Cardiac fibroblast (primary cell): ENCODE measurements at regions not wholly inside any gene's neighbourhood (a gene's known extent, or its start where the extent isn't known, plus 50 kb on each side); places are given as distances from the start of the nearest gene placed in this dataset.
A peak's percentile ranks its signal among the peaks of the same experiment; 100 is the strongest.

Experiments
- DNase-seq, 2 donors: peaks; one replicate each; pipeline versions ENCODE4 v3.0.0 to v3.0.0-alpha.2; 2010; ENCODE audit warnings: low read depth in 2 of 2
- H3K4me3 ChIP-seq, 2 donors: replicated peaks in 1 of 2; 1 replicate in 1 of 2; 2 replicates in 1 of 2; pipeline ENCODE4 v1.5.1; 2011; ENCODE audit warnings: low read depth in 2 of 2, low read length in 2 of 2, mild to moderate bottlenecking in 2 of 2, moderate library complexity in 1 of 2
- CTCF ChIP-seq: IDR thresholded peaks from one replicate; pipeline ENCODE4 v1.5.1; 2011; ENCODE audit warnings: low read depth, mild to moderate bottlenecking, low read length, inconsistent platforms

- H3K4me3 ChIP-seq = no peak overlapping the region
- DNase-seq = peak; percentile 31 to 63
- no peak for TF ChIP-seq CTCF
Observed at GRCh38 chr15:96121086-96121920, 209.2 kb upstream of the NR2F2 start.

GRCh38 chr15:96122077-96123027, 208.1 kb upstream of the NR2F2 start:
- H3K4me3 ChIP-seq = no peak overlapping the region
- DNase-seq = peak in 1 of 2 donors; percentile 31
- no peak for TF ChIP-seq CTCF

GRCh38 chr15:96123028-96123400, 207.5 kb upstream of the NR2F2 start:
- TF ChIP-seq CTCF = no peak
- DNase-seq = no peak
- no peak overlapping the region for H3K4me3 ChIP-seq

- no peak overlapping the region for H3K4me3 ChIP-seq
- TF ChIP-seq CTCF = no peak
- DNase-seq = no peak
Observed at GRCh38 chr15:96123630-96124187, 206.8 kb upstream of the NR2F2 start.

GRCh38 chr15:96124436-96124835, 206.1 kb upstream of the NR2F2 start:
- DNase-seq = no peak
- no peak for TF ChIP-seq CTCF
- H3K4me3 ChIP-seq = no peak overlapping the region

GRCh38 chr15:96125721-96126415, 204.6 kb upstream of the NR2F2 start:
- peak in 1 of 2 donors; percentile 74 for DNase-seq
- H3K4me3 ChIP-seq = no peak overlapping the region
- TF ChIP-seq CTCF = no peak
